Amniotic stem cell (primary cell): ENCODE measurements at regions not wholly inside any gene's neighbourhood (a gene's known extent, or its start where the extent isn't known, plus 50 kb on each side); places are given as distances from the start of the nearest gene placed in this dataset.
"Not testable (repeated sequence)": the region's sequence is repeated elsewhere in the genome, so short reads cannot be mapped to it uniquely, and the experiment has no call there.

Experiments
- DNase-seq: peaks from one replicate; lab custom pipeline; 2025; lab: John Stamatoyannopoulos, UW

DNA sequence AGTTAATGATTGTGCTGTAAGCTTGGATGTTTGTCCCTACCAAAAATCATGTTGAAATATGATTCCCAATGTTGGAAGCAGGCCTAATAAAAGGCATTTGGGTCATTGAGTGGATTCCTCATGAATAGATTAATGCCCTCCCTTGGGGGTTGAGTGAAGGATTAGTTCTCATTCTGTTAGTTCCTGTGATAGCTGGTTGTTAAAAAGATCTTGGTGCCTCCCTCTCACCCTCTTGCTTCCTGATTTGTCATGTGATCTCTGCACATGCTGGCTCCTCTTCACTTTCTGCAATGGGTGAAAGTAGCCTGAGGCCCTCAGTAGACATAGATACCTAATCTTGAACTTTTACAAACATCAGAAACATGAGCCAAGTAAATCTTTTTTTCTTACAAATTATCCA, 115.6 kb upstream of the HCRTR2 start:
- DNase-seq: no peak

DNA sequence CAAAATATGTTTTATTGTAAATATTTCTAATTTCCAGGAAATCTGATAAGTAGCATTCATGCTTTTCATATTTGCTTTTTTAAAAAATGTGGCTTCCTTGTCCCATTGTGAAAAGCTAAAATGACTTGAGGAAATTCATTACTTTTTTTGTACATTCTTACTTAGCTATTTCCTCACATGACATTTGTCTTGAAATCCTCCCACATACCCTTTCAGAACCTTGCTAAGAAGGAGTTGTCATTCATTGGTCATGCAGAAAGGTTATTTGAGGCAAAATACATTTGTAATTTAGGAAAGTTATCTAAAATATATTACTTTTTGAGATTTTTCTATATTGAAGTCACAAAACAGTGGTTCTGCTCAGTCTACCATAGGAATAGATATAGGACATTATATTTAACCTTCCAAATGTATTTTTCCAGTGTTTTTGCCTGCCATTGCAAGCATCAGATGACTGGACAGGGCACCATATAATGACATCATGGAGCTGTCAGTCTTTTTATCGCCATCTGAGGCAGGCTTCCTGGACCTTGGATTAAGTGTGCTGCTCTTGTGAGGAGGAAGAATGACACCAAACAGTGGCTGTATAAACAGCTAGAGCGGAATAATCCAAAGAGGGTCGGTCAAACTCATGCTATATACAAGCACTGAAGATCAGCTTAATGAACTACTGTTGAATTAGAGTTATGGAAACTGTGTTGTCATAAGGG, 109.4 kb upstream of the HCRTR2 start:
- no peak for DNase-seq

DNA sequence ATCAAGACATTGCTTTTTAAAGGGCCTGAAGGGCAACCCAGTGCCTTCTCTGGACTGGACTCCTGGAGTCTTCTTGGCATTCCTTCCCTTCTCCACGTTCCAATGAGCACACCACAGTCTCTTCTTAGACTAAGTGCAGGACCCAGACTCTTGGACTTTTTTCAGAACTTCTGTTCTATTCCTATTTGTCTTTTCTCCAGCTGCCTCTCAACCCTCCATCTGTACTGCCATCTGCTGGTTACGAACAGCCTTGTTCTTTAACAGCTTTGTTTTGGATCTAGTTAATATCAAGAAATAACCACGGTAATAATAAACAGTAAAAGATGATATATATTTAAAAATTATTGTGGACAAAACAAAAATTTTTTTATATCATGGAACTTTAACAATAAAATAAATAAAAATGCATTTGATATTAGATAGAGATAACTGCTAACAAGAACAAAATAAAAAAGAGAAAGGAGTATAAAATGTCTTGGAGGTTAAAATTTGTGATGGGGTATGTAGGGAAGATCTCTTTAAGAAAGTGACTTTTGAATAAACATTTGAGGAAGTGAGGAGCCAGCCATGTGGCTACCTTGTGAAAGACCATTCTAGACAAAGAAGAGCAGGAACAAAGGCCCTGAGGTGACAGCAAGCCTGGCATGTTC, 105.1 kb upstream of the HCRTR2 start:
- peak; percentile 28 for DNase-seq

DNA sequence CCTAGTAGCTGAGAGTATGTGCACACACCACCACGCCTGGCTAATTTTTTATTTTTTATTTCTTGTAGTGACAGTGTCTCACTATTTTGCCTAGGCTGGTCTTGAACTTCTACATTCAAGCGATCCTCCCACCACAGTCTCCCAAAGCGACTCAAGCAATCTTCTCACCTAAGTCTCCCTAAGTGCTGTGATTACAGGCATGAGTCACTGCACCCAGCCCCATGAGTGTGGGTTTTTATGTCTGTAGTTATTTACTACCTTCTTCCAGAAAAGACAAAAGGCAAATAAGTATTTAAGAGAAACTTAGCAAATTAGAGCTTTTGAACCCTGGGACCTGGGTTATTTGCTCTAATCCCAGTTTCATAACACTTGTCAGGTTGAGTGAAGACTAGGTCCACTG, 92.3 kb upstream of the HCRTR2 start:
- DNase-seq: no peak

DNA sequence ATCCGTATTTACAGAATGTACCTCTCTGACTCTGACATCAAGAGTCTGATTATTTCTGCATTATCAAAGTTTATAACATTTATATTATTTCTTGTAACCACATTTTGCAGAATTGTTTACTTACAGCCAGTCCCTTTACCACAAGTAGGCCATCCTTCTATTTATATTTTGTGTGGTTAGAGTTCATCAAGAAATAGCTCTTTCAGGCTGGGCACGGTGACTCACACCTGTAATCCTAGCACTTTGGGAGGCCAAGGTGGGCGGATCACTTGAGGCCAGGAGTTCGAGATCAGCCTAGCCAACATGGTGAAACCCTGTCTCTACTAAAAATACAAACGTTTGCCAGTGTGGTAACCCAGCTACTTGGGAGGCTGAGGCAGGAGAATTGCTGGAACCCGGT, 86.3 kb upstream of the HCRTR2 start:
- not testable (repeated sequence) for DNase-seq

DNA sequence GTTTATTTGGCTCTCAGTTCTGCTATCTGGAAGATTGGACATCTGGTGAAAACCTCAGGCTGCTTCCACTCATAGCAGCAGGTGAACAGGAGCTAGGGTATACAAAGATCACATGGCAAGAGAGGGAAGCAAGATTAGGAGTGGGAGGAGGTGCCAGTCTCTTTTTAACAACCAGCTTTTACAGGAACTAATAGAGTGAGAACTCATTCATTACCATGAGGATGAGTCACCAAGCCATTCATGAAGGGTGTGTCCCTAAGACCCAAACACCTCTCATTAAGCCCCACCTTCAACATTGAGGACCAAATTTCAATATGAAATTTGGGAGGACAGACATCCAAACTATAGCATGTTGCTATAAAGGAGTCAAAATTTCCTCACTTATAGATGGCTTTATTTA, 85.4 kb upstream of the HCRTR2 start:
- DNase-seq: no peak

DNA sequence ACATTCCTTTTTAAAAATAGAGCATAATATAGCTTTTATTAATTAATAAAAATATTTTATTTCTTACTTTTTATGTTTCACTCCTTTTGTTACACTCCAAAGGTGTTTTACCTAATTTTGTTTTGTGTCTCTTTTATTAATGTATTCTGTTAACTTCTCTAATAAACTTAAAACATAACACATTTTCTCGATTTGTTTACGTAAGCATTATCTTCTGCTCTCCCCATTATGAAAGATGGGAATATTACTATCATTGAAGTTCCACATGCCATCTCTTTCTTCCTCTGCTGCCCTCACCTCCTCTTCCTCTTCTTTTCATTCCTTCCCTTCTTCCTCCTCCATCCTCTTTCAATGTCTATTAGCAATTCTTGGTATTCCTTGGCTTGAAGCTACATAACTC, 85.0 kb upstream of the HCRTR2 start:
- DNase-seq: no peak

DNA sequence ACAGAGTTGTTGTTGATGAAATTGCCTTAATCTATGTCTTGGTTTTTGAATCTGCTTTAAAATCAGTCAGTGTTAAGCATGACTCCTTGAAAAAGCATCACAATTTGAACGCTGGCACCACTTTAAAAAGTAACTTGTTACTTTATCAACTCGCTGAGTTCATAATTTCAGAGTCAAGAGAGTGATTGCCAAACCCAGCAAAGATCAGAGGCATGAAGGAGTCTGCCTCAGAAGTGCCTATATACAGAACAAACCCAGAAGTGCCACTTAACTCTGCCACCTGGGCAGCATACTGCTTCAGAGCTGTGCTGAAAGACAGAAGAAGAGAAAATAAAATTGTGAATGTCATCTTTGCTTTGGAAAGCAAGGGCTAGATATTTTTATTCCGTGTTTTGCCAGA, 73.6 kb upstream of the HCRTR2 start:
- no peak for DNase-seq

DNA sequence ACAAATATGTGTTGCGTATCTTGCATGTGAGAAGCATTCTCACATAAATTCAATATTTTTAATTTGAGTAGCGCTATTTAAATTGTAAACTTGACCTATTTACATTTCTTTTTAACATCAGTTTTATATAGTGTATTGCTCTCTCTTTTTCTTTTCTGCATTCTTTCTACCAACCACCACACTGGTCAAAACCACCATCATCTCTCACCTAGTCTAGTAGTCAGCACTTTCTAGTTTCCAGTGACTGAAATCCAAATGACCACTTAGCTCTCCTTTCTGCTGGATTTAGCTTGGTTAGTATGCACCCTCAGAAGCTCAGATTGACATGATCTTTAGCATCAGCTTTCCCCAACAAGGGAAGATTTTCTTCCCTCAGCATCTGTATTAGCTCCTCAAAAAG, 73.2 kb upstream of the HCRTR2 start:
- DNase-seq: no peak

DNA sequence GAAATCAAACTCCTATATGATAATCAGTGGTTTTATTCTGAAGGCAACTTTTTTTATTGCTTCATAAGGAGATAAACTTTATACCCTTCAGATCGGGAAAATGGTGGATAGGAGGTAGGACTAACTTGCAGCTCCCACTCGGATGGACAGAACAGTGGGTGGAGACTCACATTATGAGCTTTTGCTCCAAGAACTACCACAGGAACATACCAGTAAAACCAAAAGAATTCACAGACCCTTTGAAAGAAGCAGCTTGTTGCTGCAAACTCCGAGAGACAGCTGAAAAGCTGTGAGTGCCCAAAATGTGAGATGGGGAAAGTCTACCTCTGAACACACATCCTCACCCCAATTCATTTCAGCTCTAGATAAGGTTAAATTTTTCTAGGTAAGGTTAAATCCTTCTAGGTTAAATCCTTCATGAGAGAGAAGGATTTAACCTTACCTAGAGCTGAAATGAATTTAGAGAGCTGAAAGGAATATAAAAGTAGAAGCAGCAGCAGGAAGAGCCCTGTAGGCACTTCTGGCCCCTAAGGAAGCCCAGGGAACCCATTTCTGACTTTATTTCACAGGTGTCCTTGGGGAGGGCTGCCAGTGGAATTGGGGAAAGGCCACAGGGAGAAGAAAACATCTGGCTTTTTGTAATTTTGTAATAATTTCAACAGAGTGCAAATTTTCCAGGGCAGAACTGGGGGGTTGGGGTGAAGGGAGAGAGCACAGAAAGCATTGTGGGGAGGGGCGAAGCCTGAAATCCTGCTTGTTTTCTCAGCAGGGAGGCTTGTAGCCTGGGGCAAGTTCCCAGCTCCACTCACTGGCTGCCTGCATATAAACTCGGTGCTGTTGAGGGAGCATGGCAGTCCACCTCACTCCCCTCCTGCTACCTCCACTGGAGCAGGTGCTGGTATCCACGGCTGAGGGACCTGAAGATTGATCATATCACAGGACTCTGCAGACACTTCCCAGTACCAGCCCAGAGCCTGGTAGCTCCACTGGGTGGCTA, 65.9 kb upstream of the HCRTR2 start:
- DNase-seq: no peak

DNA sequence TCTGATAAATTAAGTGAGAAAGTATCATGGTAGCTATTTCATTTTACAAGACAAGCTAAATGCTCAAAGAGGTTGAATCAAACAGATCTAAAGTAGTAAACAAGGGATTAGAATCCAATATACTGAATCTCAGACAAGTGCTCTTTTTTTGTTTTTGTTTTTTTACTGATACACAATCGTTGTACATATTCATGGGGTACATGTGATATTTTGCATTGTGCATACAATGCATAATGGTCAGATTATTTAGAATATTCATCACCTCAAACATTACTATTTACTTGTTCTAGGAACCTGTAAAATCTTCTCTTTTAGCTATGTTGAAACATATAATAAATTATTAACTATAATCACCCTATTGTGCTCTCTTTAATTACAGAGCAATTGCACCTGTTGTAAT, 57.0 kb upstream of the HCRTR2 start:
- DNase-seq: no peak

DNA sequence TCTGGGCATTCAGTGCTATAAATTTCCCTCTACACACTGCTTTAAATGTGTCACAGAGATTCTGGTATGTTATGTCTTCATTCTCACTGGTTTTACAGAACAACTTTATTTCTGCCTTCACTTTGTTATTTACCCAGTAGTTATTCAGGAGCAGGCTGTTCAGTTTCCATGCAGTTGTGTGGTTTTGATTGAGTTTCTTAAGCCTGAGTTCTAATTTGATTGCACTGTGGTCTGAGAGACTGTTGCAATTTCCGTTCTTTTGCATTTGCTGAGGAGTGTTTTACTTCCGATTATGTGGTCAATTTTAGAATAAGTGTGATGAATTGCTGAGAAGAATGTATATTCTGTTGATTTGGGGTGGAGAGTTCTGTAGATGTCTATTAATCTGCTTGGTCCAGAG, 50.1 kb upstream of the HCRTR2 start:
- not testable (repeated sequence) for DNase-seq
